ENCODE measurements at regions not wholly inside any gene's neighbourhood (a gene's known extent, or its start where the extent isn't known, plus 50 kb on each side); places are given as distances from the start of the nearest gene placed in this dataset.

GRCh38 chr16:62130101-62130500 lies 93.9 kb upstream of the CDH8 start:
- intact Hi-C loops (cut with DNase I) = no loop called here
- no peak for ATAC-seq

DNA sequence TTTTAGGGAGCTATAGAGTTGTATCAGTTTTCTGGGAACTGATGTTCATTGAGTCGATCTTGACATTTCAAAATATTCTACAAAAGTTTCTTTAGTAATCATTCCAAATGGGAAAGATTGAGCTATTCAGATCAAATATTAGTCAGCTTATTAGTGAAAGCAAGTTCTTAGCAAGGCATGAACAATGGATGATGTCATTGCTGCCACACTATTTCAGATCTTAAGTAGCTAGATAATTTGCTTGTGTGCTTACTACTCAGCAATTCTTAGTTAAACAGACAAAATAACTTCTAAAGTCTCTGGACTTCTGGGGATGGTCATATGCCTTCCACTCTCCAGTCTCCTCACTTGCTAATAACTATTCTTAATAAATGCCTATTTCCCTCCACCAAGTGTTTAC lies 69.0 kb upstream of the CDH8 start:
- no peaks in the 10 kb centered on the region for H3K4me1 ChIP-seq
- no peak for DNase-seq
- intact Hi-C loops (cut with DNase I) = no loop called here
- TF ChIP-seq, protein P1, sequence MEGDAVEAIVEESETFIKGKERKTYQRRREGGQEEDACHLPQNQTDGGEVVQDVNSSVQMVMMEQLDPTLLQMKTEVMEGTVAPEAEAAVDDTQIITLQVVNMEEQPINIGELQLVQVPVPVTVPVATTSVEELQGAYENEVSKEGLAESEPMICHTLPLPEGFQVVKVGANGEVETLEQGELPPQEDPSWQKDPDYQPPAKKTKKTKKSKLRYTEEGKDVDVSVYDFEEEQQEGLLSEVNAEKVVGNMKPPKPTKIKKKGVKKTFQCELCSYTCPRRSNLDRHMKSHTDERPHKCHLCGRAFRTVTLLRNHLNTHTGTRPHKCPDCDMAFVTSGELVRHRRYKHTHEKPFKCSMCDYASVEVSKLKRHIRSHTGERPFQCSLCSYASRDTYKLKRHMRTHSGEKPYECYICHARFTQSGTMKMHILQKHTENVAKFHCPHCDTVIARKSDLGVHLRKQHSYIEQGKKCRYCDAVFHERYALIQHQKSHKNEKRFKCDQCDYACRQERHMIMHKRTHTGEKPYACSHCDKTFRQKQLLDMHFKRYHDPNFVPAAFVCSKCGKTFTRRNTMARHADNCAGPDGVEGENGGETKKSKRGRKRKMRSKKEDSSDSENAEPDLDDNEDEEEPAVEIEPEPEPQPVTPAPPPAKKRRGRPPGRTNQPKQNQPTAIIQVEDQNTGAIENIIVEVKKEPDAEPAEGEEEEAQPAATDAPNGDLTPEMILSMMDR (IDR thresholded peaks at IDR 0.05) = no peak
- no peaks in the 10 kb centered on the region for H3K27me3 ChIP-seq
- H3K27ac ChIP-seq = no peak overlapping the region
- H3K4me3 ChIP-seq = no peak overlapping the region
- no peaks in the 10 kb centered on the region for H3K9me3 ChIP-seq
- no peaks in the 10 kb centered on the region for H3K36me3 ChIP-seq
- no peak for ATAC-seq

More at GRCh38 chr16:62130101-62130500, 93.9 kb upstream of the CDH8 start:
- no peak for DNase-seq
- Histone ChIP-seq H3K27me3 (no peaks in the 10 kb centered on the region), H3K36me3 (no peaks in the 10 kb centered on the region), H3K4me3 (no peak overlapping the region), H3K9me3 (no peaks in the 10 kb centered on the region), H3K4me1 (no peaks in the 10 kb centered on the region), H3K27ac (no peak overlapping the region)
- TF ChIP-seq, protein P1 (IDR thresholded peaks at IDR 0.05) = no peak

DNA sequence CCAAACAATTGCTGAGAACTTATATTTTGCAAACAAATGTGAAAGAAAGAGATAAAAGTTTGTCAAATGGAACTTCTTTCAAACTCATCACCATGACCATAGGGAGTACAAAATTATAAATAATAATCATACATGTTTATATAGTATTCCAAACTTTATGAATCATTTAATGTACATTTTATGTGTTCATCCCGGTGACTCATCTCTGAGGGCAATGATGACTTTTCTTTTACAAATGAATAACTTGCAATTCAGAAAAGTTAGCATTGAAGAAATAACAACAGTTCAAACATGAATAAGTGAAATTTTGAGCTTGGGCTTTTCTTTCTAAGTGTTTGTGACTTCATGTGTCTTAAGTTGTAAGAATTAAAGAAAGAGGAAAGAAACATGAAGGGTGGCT lies 66.3 kb upstream of the CDH8 start:
- TF ChIP-seq, protein P1 (IDR thresholded peaks at IDR 0.05) = no peak
- Histone ChIP-seq H3K4me3 (no peak overlapping the region), H3K27ac (no peak overlapping the region), H3K4me1 (no peaks in the 10 kb centered on the region), H3K36me3 (no peaks in the 10 kb centered on the region), H3K27me3 (no peaks in the 10 kb centered on the region), H3K9me3 (no peaks in the 10 kb centered on the region)
- DNase-seq (no peak), ATAC-seq (no peak)
- intact Hi-C loops (cut with DNase I) = no loop called here

DNA sequence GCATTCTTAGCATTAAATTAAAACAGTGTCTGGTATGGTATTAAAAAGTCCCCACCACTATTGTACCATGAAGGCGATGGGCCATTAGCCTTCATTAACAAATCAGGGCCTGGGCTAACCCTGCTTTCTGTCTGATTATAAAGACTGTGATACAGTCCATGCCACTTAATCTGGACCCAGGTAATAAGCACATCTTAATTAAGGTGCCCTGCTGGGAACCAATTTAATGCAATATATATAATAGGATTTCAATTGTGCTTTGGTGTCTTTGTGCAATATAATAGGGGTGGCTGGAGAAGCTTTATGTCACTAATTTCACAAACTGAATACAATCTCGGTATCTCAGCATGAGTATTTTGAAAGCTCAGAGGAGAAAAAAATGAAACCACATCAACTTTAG lies 64.4 kb upstream of the CDH8 start:
- TF ChIP-seq, protein P1 (IDR thresholded peaks at IDR 0.05) = no peak
- ATAC-seq (no peak), DNase-seq (no peak)
- Histone ChIP-seq H3K27ac (no peak overlapping the region), H3K36me3 (no peaks in the 10 kb centered on the region), H3K4me1 (no peaks in the 10 kb centered on the region), H3K9me3 (no peaks in the 10 kb centered on the region), H3K4me3 (no peak overlapping the region), H3K27me3 (no peaks in the 10 kb centered on the region)
- intact Hi-C loops (cut with DNase I) = no loop called here

DNA sequence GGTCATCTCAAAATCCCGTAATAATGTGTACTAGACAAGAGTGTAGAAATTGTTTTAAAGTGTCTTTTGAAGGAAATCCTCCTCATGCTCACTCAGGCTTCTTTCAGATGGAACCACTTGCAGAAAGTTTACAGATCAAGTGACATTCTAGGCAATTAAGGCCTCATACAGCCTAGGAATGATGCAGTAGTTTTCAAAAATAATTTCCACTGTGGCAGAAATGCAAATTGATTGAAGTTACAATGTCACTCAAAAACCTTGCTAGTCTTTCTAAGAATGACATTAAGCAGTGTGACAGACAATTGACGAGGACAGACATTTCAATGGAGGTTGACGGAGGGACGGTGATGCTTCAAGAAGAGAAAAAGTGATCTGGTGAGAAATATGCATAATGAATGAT lies 53.5 kb upstream of the CDH8 start:
- no peak for DNase-seq
- intact Hi-C loops (cut with DNase I) = no loop called here
- no peak for ATAC-seq

More for the DNA sequence above, 53.5 kb upstream of the CDH8 start:
- no peaks in the 10 kb centered on the region for H3K4me1 ChIP-seq
- no peaks in the 10 kb centered on the region for H3K27me3 ChIP-seq
- no peak overlapping the region for H3K4me3 ChIP-seq
- TF ChIP-seq, protein P1 (IDR thresholded peaks at IDR 0.05) = no peak
- H3K27ac ChIP-seq = no peak overlapping the region
- H3K9me3 ChIP-seq = no peaks in the 10 kb centered on the region
- H3K36me3 ChIP-seq = no peaks in the 10 kb centered on the region

All from upper lobe of right lung (tissue), 1 donor.